ENCODE measurements at regions not wholly inside any gene's neighbourhood (a gene's known extent, or its start where the extent isn't known, plus 50 kb on each side); places are given as distances from the start of the nearest gene placed in this dataset.
A peak's percentile ranks its signal among the peaks of the same experiment; 100 is the strongest.

DNA sequence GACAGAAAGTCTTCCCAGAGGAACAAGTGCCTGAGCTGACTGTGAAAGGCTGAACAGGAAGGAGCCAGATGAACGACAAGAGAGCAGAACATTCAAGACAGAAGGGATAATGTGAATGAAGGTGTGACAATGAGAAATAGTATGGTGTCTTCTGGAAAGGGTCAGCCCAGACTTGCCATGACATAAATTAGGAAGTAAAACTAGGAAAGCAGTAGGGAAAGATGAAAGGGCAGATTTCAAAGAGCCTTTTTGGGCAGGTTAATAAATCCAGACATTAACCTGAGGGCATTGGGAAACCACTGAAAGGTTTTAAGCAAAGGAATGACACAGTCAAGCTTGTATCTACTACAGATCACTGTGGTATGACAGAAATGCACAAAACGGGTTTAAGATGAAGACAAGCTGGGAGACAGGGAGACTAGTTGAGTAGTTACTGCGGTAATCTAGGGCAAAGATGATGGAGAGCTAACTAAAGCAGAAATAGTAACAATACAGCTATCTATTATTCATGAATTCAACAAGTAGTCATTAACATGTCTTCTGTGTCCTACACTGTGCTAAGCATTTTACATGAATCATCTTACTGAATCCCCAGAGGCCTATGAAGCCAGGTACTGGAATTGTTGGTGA, 580.9 kb upstream of the WWC1 start:
- no peak for DNase-seq (ENCODE audit: low read depth)

DNA sequence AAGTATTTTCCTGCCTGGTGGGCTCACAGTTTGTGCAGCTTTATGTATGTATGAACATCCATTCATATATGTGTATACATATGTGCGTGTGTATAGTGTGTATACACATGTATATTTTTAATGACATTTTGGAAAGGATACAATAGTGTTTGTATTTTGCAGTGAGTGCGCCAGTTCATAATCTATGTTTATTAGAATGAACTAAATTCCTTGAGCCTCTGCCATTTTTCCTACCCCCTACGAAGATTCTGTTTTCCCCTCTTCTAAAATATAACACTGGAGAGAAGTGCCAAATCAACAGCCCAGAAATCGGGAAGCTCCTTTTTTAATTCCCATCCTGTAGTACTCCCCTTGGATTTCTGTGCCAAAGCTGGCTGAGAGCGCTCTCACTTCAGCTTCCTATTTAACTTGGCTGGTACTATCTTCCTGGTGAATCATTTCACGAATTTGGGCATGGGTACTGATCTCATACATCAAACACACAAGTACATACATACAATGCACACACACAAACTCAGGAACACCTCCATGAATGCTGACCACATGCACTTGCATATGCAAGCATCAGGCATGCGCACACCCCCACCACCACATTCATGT, 578.4 kb upstream of the WWC1 start:
- no peak for DNase-seq (ENCODE audit: low read depth)

DNA sequence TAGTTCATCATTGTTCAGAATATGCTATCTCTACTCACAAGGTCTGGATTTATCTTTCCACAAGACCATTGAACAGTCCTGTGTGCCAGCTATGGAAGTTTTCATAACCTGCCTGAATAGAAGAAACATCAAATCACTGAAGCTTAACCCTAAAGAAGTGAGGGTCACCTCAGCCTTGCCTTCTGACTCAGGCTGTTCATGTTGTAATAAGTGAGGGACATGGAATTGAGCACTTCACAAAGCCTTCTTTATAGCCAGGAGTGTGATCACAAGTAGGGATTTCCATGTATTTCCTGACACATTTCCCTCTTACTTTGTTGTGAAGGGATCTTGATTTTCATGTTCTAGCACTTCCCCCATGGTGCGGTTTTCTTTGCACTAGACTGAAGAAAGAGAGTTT, 577.5 kb upstream of the WWC1 start:
- DNase-seq (ENCODE audit: low read depth), result no peak

DNA sequence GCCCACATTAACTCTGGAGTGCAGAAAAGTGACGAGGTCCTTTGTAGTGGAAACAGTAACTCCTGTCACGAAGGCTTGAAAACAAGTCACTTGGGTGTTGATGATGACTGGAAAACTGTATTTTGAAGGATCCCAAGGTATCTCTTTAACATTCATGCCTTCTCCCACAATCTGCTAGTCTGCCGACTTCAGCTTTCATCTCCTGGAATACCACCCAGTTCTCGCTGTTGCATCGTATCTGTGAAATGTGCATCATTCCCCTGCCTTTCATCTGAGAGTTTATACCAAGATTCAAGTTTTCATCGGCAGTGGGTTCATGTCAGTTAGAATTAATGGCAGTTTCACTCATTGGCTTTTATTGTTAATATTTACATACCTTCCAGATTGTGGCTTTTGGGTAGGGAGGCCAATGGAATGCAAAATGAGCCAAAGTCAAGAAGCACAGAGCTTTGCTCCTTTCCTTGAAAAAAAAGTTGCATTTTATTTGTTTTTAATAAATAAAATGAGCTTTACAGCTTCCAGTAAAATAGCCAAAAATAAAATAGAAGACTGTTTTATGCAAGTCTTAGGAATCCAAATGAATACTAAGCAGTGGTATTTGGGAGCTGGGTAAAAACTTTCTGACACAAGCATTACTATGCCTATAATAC, 575.2 kb upstream of the WWC1 start:
- DNase-seq (ENCODE audit: low read depth), result no peak

DNA sequence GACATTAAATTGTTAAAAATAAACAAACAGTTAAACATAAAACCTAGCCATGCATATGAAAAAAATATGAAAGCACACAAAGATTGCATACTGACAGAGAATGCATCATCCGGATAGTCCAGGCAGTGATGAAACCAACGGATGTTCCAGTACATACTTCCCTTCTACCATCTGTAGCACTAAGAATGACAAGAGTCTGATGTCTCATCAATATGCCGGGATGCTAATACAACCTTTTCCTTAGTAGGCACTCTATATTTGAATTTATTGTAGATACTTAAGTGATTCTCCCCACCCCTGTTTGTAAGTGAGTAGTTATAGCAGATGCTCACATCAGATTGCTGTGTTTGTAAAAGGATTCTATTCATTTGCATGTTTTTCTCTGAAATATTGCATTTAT, 571.2 kb upstream of the WWC1 start:
- peak; percentile 65 for DNase-seq (ENCODE audit: low read depth)

DNA sequence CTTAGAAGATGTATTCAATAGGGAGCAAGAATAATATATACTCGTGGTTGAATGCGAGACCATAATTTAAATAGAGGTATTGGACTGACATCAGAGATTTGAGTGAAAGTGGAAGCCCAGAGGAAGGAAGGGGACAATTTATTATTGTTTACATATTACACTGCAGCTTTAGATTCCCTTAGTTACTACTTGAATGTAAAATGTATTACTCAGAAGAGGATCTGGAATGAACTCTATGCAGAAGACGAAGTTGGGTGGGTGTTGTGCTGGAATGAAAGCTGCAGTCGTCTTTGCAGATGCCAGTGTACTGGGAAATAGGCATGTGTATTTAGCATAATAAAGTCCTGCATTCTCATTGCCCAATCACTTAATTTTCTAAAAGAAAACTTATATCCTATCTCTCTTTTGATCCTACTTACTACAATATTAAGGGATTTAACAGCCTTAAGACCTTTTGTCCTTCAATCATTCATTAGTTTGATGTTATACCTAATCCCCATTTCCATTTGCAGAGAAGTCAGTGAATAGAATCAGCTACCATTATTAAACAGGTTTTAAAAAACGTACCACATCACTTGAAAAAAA, 570.7 kb upstream of the WWC1 start:
- DNase-seq (ENCODE audit: low read depth), result peak; percentile 28

DNA sequence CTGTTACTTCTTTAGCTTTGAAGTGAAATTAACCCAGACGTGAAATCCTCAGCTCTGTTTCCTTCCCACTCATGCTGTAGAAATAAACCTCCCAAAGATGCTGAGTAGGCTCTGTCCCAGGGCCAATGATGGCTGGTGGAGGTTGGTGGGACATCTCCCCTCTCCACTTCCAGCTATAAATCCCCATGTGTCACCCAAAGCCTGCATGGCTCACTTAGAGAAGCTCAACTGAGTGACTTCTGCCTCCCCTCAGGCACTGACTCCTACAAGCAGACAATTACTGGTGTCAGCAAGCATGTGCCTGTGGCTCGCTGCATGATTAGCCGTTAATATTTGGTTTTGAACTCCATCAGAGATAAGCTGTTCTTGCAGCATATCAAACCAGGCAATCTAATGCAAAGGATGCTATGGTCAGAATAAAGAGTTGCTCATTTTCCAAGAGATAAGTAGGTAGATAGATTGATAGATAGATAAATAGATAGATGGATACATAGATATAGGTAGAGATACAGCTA, 569.5 kb upstream of the WWC1 start:
- DNase-seq (ENCODE audit: low read depth), result no peak

DNA sequence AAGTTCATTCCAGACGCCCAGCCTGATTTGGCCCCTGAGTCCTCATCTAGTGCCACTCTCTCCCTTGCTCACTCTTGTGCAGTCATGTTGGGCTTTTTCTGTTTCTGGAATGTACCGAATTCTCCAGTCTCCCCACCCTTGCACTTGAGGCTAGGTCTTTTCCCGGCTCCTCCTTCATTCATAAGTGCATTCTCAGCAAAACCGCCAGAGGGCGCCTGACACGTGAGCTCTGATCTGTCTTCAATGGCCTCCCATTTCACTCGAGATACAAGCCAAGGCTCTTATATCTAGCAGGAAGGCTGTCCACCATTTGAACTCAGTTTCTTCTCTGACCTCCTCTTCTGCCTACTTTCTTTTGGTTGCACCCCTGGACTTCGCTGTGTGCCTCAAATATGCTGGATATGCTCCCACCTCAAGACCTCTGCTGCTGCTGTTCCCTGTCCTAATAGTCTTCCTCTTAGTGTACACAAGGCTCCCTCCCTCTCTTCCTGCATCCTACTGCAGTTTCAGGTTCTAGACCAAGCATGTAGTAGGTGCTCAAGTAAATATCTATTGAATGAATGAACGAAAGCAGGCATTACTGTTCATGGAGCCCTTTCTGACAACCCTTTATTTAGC, 568.1 kb upstream of the WWC1 start:
- peak; percentile 82 for DNase-seq (ENCODE audit: low read depth)

DNA sequence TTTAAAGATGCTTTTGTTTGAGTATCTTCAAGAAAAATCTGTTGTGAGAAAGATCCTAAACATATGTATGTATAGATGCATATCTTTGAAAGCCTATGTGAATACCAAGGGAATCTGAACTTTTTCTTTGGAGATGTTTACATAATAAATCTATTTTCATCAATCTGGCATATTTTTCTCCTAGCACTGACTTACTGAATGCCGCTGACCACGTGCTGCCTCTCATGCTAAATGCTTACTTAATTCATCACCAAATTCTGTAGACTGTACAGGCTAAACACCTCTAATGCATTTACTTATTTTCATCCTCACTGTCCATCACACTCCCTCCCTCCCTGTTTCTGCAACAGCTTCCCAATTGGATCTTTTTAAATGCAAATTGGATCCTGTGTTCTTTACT, 566.2 kb upstream of the WWC1 start:
- DNase-seq (ENCODE audit: low read depth), result no peak

DNA sequence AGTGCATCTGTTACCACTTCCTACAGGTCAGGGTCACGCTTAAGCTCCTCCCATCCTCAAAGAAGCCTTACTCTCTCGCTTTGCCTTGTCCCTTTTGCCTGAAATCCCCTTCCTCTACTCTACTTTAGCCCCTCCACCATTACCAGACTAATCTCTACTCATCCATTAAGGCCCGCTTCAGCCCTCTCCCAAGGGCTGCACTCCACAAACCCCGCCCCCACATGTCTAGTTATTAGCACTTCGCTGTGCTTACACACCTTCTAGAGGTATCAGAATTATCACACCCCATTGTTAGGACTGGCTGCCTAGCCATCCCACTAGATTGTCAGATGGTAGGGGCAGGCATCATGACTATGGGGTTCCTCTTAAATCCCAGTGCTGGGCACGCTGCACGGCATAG, 565.7 kb upstream of the WWC1 start:
- DNase-seq (ENCODE audit: low read depth), result no peak

DNA sequence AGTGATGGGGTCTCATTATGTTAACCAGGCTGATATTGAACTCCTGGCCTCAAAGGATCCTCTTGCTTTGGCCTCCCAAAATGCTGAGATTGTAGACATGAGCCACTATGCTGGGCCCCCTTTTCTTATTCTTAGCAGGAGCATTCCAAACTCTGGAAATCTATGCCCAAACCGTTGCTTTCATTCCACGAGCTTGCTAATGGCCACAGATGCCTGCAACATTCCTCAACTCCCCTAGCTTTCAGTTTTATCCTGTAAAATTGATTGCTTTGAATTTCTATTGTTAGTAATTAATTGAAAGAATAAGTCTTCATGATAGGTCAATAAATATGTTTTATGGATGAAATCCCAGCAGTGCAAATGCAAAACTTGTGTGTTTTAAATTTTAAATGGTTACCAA, 564.8 kb upstream of the WWC1 start:
- no peak for DNase-seq (ENCODE audit: low read depth)

DNA sequence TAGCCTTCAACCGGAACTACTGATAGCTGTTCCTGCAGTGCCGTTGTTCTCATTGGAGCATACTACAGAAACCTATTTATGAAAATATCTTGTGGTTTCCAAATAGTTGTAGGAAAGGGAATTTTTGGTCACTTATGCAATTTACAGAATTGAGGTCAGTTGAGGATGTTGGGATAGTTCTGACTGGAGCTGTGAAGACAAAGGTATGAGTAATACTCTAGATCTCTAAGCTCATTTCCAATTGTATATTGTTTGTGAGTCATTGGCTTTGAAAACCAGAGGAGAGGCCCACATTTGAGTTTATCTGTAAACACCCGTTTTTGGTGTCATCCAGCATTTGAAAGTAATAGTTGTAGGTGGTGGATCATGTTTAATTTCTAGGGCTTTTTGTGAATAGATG, 561.3 kb upstream of the WWC1 start:
- peak; percentile 95 for DNase-seq (ENCODE audit: low read depth)

DNA sequence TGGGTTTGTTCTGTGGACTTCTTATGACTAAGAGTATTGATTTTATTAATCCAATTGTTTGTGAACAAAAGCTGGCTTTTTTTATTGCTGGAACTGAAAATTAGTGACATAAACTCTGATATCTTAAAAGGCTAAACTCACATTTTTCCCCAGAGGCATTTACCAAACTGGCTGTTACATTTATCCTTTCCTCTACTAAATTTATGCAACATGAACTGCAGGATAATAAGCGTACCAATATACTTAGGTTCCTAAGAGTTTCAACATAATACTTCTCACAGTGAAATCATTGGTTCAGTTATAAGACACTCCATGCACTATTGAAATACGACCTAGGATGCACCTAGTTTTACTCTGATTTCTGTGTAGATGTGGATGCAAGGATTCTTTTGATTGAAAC, 560.8 kb upstream of the WWC1 start:
- no peak for DNase-seq (ENCODE audit: low read depth)

DNA sequence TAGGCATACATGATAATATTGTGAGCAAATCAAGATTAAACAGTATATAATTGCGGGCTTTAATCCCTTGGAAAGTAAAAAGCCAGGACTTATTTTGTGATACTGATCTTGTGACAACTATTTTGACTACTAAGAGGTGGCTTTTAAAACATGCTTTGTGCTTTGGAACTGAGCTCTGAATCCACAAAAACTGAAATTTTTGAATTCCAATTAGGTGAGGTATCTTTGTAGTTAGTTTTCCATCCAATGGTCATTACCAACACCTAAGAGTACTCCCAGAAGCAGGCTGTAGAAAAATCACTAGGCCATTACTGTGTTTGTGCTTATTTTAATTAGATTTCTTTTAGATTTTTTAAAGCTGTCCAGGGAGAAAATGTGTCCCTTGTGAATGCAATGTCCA, 559.5 kb upstream of the WWC1 start:
- no peak for DNase-seq (ENCODE audit: low read depth)

DNA sequence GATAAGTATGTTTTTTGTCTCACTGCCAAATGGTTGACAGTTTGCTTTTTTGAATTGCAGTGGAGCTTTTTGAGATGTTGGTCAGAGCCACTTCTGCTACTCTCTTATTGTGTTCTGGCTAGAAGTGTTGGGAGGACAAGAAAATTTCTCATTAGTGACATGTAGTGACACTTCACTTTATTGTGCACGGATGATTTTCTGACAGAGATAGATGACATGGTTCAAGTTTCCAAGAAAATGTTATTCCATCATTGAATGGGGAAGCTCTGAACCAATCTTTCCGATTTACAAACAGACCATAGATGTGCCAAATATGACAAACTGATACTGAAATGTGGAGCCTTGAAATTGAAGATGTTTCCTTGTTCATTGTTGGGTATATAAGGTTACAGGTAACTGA, 558.9 kb upstream of the WWC1 start:
- DNase-seq (ENCODE audit: low read depth), result no peak

DNA sequence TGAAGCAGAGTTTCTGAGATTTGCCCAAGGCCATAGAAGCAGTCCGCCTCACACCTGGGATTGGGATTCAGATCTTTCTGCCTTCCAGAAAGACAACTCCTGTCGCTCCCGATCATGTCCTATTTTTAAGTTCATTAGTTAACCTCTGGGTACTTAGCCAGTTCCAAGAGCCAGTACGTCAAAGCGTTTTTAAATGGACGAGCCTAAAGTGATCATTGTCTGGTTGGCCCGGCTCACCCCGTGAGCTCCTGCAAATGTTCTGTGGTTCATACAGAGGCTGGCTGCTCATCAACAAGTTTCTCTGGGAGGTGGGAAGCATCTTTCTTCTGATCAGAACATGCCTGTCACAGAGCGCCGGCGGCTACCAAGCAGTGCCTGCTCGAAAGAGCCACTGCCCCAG, 554.5 kb upstream of the WWC1 start:
- no peak for DNase-seq (ENCODE audit: low read depth)

DNA sequence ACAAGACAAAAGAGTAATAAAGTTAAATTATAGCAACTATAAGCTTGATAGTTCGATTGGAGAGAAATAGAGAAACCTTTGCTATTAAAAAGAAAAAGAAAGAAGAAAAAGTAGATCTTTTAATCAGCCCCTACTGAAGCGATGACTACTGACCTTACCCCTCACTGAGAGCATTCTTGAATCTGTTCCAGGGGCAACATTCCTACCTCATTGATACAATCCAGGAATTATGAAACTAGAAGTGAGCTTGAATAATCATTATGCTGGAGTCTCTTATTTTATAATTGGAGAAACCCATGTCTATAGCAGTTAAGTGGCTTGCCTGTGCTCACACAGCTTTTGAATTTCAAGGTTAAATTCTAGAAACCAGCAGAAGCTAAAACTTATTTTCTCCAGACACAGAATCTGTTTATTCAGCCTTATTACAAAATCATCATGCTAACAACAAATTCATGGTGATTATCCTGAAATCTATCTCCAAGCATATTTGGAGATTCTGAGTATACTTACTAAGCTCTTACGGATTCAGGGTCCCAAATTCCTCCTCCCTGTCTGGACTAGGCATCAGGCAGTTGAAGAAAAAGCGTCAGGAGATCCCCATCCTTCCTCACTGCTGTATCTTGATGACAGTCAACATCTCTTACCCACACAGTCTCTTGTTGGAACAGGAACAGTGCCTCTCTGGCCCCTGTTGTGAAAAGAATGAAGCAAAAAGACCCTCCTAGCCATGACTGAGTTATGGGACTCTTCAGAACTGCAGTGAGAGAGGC, 547.6 kb upstream of the WWC1 start:
- peak; percentile 86 for DNase-seq (ENCODE audit: low read depth)

DNA sequence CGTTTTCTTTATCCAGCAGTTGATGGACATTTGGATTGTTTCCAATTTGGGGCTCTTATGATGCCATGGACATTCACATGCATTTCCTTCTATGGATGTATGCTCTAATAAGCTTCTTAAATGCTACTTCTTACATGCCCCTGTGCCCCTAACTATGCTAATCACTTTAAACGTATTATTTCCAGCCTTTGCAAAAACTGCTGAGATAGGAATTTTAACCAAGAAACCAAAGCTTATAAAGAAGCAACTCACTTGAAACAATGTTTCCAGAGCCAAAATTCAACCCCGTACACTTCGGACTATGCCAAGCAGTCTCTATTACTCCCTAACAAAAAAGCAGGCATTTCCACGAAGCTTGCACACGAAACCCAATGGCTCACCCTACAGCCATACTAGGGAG, 545.6 kb upstream of the WWC1 start:
- no peak for DNase-seq (ENCODE audit: low read depth)

DNA sequence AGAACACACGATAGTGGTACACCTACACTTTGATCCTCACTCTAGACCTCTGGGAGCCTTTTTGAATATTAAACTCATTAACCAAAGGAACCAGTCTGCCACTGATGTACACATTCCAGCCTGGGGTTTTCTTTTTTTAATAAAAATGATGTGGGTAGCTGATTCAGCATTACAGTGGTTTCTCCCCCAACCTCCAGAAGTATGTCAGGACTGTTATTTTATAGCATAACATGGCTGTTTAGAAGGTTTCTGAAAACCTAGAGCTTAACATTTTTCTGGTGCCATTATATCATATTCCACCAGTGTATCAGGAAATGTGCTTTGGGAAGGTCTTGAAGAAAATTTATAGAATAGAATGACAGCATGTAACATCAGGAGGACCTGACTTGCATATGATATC, 540.9 kb upstream of the WWC1 start:
- no peak for DNase-seq (ENCODE audit: low read depth)

DNA sequence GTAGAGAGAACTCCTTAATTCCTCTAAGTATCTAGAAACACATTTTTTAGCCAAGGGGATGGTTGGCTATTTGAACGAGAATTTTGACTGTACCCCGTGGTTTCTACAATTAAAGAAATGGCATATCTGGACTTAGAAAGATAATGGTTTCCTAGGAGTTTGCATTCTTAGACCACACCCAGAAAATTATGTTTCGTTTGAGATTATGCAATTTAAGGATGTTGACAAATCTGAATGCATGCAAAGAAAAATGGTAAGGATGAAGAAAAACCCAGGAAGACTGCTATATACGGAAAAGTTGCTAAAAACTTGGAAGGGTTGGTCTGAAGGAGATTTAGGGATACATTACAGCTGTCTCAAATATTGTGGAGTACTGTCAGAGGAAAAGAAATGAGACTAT, 538.5 kb upstream of the WWC1 start:
- no peak for DNase-seq (ENCODE audit: low read depth)

DNA sequence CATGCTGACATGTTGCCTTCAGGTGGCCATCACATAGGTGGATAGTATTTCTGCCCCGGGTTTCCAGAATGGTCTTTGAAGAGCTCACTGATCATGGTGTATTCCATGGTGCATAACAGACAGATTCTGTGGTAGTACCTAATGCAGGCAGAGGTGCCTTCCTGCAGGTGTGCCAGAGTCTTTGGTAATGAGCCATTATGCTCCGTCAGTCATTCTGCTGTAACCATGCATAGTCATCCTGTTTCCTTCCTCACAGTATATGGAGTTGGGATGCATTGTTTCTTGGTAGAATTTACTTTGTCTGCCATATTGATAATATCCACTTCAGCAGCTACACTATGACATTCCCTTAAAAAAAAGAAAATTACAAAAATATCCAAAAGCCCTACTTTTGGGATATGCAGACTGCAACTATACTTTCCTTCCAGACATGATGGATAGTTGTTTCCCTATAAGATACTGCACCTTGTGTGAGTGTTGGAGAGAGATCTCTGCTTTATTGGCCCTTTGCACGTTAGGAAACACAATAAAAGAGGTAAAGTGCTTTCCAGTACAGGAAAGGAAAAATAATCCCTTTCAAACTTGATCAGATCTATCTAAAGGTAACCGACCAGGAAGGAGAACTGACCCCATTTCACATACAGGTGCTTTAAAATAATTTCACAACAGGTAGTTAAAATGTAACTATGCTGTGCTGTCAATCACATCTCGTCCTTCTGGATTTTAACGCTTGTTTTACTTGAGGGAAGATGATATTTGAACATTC, 537.5 kb upstream of the WWC1 start:
- DNase-seq (ENCODE audit: low read depth), result no peak

All from ELR (cell line).